ENCODE measurements at regions not wholly inside any gene's neighbourhood (a gene's known extent, or its start where the extent isn't known, plus 50 kb on each side); places are given as distances from the start of the nearest gene placed in this dataset.
"Not testable (repeated sequence)": the region's sequence is repeated elsewhere in the genome, so short reads cannot be mapped to it uniquely, and the experiment has no call there.

GRCh38 chr16:54879681-54880080, 51.0 kb upstream of the IRX5 start:
- H3K36me3 Mint-ChIP-seq (ENCODE audit: low read depth) = no peaks in the 10 kb centered on the region
- H3K4me3 Mint-ChIP-seq = no peak overlapping the region
- TF ChIP-seq, protein P1, sequence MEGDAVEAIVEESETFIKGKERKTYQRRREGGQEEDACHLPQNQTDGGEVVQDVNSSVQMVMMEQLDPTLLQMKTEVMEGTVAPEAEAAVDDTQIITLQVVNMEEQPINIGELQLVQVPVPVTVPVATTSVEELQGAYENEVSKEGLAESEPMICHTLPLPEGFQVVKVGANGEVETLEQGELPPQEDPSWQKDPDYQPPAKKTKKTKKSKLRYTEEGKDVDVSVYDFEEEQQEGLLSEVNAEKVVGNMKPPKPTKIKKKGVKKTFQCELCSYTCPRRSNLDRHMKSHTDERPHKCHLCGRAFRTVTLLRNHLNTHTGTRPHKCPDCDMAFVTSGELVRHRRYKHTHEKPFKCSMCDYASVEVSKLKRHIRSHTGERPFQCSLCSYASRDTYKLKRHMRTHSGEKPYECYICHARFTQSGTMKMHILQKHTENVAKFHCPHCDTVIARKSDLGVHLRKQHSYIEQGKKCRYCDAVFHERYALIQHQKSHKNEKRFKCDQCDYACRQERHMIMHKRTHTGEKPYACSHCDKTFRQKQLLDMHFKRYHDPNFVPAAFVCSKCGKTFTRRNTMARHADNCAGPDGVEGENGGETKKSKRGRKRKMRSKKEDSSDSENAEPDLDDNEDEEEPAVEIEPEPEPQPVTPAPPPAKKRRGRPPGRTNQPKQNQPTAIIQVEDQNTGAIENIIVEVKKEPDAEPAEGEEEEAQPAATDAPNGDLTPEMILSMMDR (IDR thresholded peaks at IDR 0.05) = no peak
- H3K9me3 Mint-ChIP-seq = no peaks in the 10 kb centered on the region; the same call in 1 of the 2 replicates
- no peak overlapping the region for H3K27ac Mint-ChIP-seq
- no peak for DNase-seq
- H3K27me3 Mint-ChIP-seq (ENCODE audit: insufficient read depth) = peaks cover 2% of the 10 kb centered on the region
- H3K4me1 Mint-ChIP-seq (ENCODE audit: low read depth) = peaks cover 7% of the 10 kb centered on the region; the same call in 1 of the 2 replicates

DNA sequence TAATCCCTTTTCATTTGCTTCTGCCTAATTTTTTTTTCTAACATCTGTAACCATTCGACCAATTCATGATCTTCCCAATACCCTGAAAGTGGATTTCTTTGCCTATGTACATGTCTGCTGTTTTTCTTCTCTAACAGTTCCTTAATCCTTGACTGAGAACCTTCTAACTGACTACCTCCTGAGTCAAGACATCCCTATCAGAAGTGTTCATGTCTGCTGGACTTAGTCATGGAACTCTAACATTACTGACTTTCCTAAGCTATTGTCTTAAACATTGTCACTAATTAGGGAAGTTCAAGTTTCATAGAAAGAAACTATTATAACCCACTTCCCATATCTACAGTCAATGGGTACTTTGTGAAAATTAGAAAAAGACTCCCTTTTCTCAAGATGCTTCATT, 52.4 kb upstream of the IRX5 start:
- Mint-ChIP-seq H3K27ac (no peak overlapping the region), H3K4me3 (no peak overlapping the region), H3K27me3 (ENCODE audit: insufficient read depth) (peaks cover 2% of the 10 kb centered on the region), H3K4me1 (ENCODE audit: low read depth) (peaks cover 7% of the 10 kb centered on the region; the same call in 1 of the 2 replicates), H3K9me3 (no peaks in the 10 kb centered on the region), H3K36me3 (ENCODE audit: low read depth) (no peaks in the 10 kb centered on the region)
- no peak for DNase-seq
- TF ChIP-seq, protein P1 (IDR thresholded peaks at IDR 0.05) = no peak

- peaks cover 2% of the 10 kb centered on the region for H3K27me3 Mint-ChIP-seq (ENCODE audit: insufficient read depth)
- H3K27ac Mint-ChIP-seq = no peak overlapping the region
- H3K36me3 Mint-ChIP-seq (ENCODE audit: low read depth) = no peaks in the 10 kb centered on the region
- TF ChIP-seq, protein P1 (IDR thresholded peaks at IDR 0.05) = no peak
- H3K4me3 Mint-ChIP-seq = no peak overlapping the region
- no peak for DNase-seq
- H3K9me3 Mint-ChIP-seq = no peaks in the 10 kb centered on the region
- peaks cover 7% of the 10 kb centered on the region; the same call in 1 of the 2 replicates for H3K4me1 Mint-ChIP-seq (ENCODE audit: low read depth)
Measured at GRCh38 chr16:54875443-54875842, 55.2 kb upstream of the IRX5 start.

- H3K9me3 Mint-ChIP-seq; DNase-seq; H3K27me3 Mint-ChIP-seq (ENCODE audit: insufficient read depth); H3K4me3 Mint-ChIP-seq; H3K27ac Mint-ChIP-seq; H3K36me3 Mint-ChIP-seq (ENCODE audit: low read depth); H3K4me1 Mint-ChIP-seq (ENCODE audit: low read depth): not testable (repeated sequence)
Measured at GRCh38 chr16:54873716-54874373, 56.8 kb upstream of the IRX5 start.

DNA sequence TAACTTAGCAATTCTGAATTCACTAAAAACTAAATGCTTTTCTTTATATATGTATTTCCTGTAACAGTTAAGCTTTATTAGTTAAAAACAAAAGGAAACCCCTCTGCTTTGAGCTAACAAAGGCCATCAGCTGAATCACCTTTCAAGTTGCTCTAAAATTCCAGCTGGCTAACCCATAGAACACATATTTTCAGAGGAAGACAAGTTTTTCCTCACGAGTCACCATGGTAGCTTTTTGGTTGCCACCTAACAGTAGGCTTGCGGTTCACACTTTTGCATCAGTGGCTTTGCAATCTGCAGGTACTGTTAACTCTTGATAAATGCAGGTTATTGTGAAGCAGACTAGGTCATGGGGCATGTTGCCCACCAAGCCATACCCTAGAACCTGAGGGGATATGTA, 57.6 kb upstream of the IRX5 start:
- H3K4me1 Mint-ChIP-seq (ENCODE audit: low read depth) = peaks cover 1% of the 10 kb centered on the region; the same call in 1 of the 2 replicates
- no peaks in the 10 kb centered on the region for H3K9me3 Mint-ChIP-seq
- DNase-seq = no peak
- H3K36me3 Mint-ChIP-seq (ENCODE audit: low read depth) = no peaks in the 10 kb centered on the region
- H3K27ac Mint-ChIP-seq = no peak overlapping the region
- H3K4me3 Mint-ChIP-seq = no peak overlapping the region
- TF ChIP-seq, protein P1 (IDR thresholded peaks at IDR 0.05) = no peak
- peaks cover 2% of the 10 kb centered on the region; the same call in 1 of the 2 replicates for H3K27me3 Mint-ChIP-seq (ENCODE audit: insufficient read depth)

DNA sequence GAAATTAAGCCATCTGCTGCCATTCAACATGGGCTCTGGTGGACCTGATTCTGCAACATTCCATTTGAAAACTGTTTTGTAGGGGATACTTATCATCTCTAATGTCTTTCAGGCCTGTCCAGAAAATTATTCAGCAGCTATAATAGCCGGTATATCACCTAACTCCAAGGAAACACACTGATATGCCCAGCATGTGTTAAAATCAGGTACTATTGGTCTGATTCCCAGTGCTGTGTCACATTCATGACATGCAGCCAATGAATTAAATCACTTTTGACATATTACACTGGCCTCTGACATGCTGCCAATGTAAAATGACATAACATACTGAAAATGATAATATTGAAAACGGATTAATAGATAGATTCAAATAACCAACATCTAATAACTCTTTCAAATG, 60.5 kb upstream of the IRX5 start:
- no peaks in the 10 kb centered on the region for H3K4me1 Mint-ChIP-seq (ENCODE audit: low read depth)
- no peak for DNase-seq
- H3K36me3 Mint-ChIP-seq (ENCODE audit: low read depth) = no peaks in the 10 kb centered on the region
- no peak overlapping the region for H3K27ac Mint-ChIP-seq
- no peaks in the 10 kb centered on the region for H3K9me3 Mint-ChIP-seq
- H3K27me3 Mint-ChIP-seq (ENCODE audit: insufficient read depth) = no peaks in the 10 kb centered on the region
- TF ChIP-seq, protein P1 (IDR thresholded peaks at IDR 0.05) = no peak
- no peak overlapping the region for H3K4me3 Mint-ChIP-seq

Measured in HFFc6 (cell line).